ENCODE measurements at regions not wholly inside any gene's neighbourhood (a gene's known extent, or its start where the extent isn't known, plus 50 kb on each side); places are given as distances from the start of the nearest gene placed in this dataset.

GRCh38 chr11:127862406-127862805 is 725.0 kb downstream of the ETS1 start:
- TF ChIP-seq, protein P1, sequence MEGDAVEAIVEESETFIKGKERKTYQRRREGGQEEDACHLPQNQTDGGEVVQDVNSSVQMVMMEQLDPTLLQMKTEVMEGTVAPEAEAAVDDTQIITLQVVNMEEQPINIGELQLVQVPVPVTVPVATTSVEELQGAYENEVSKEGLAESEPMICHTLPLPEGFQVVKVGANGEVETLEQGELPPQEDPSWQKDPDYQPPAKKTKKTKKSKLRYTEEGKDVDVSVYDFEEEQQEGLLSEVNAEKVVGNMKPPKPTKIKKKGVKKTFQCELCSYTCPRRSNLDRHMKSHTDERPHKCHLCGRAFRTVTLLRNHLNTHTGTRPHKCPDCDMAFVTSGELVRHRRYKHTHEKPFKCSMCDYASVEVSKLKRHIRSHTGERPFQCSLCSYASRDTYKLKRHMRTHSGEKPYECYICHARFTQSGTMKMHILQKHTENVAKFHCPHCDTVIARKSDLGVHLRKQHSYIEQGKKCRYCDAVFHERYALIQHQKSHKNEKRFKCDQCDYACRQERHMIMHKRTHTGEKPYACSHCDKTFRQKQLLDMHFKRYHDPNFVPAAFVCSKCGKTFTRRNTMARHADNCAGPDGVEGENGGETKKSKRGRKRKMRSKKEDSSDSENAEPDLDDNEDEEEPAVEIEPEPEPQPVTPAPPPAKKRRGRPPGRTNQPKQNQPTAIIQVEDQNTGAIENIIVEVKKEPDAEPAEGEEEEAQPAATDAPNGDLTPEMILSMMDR (conservative IDR thresholded peaks at IDR 0.05; ENCODE audit: low read depth, low read length), result no peak
- TF ChIP-seq RFX5 (IDR thresholded peaks at IDR 0.05; ENCODE audit: low read depth, low read length), result no peak
